Stimulated activated CD4-positive, alpha-beta T cell treated with anti-CD3 and anti-CD28 coated beads, Interleukin-4, amount 100 ng/mL, for 4 hours (primary cell): ENCODE measurements at regions not wholly inside any gene's neighbourhood (a gene's known extent, or its start where the extent isn't known, plus 50 kb on each side); places are given as distances from the start of the nearest gene placed in this dataset.
"Not testable (repeated sequence)": the region's sequence is repeated elsewhere in the genome, so short reads cannot be mapped to it uniquely, and the experiment has no call there.

Experiments used
- DNase-seq, 2 experiments: peaks; one replicate each; pipeline ENCODE4 v3.0.0-alpha.2; 2020

- DNase-seq, result no peak
Observed at GRCh38 chr12:9449181-9449580, 158.5 kb downstream of the KLRB1 start.

- DNase-seq, result not testable (repeated sequence)
Observed at GRCh38 chr12:9448648-9449047, 159.1 kb downstream of the KLRB1 start.

GRCh38 chr12:9447791-9448614 lies 159.7 kb downstream of the KLRB1 start:
- peak; percentile 86 to 89 for DNase-seq

- not testable (repeated sequence) for DNase-seq
Observed at GRCh38 chr12:9446883-9447761, 160.6 kb downstream of the KLRB1 start.

- DNase-seq, result not testable (repeated sequence)
Observed at GRCh38 chr12:9440428-9440827, 167.3 kb downstream of the KLRB1 start.

GRCh38 chr12:9435682-9436081 lies 172.0 kb downstream of the KLRB1 start:
- DNase-seq, result not testable (repeated sequence)

GRCh38 chr12:9430385-9430784 lies 177.3 kb downstream of the KLRB1 start:
- DNase-seq, result not testable (repeated sequence)

GRCh38 chr12:9428856-9429255 lies 178.9 kb downstream of the KLRB1 start:
- DNase-seq, result not testable (repeated sequence)

GRCh38 chr12:9425429-9425828 lies 182.3 kb downstream of the KLRB1 start:
- DNase-seq, result not testable (repeated sequence)

- DNase-seq, result not testable (repeated sequence)
Observed at GRCh38 chr12:9424175-9424740, 183.5 kb downstream of the KLRB1 start.

- not testable (repeated sequence) for DNase-seq
Observed at GRCh38 chr12:9422689-9423088, 185.0 kb downstream of the KLRB1 start.

- not testable (repeated sequence) for DNase-seq
Observed at GRCh38 chr12:9421520-9422086, 186.1 kb downstream of the KLRB1 start.

- not testable (repeated sequence) for DNase-seq
Observed at GRCh38 chr12:9420817-9421519, 186.7 kb downstream of the KLRB1 start.

GRCh38 chr12:9418669-9419041 lies 189.1 kb downstream of the KLRB1 start:
- not testable (repeated sequence) for DNase-seq

GRCh38 chr12:9417947-9418668 lies 189.6 kb downstream of the KLRB1 start:
- not testable (repeated sequence) for DNase-seq

- not testable (repeated sequence) for DNase-seq
Observed at GRCh38 chr12:9417341-9417740, 190.4 kb downstream of the KLRB1 start.

GRCh38 chr12:9416346-9416745 lies 191.4 kb downstream of the KLRB1 start:
- not testable (repeated sequence) for DNase-seq

- DNase-seq, result not testable (repeated sequence)
Observed at GRCh38 chr12:9415898-9416297, 191.8 kb downstream of the KLRB1 start.

GRCh38 chr12:9413862-9414261 lies 193.9 kb downstream of the KLRB1 start:
- DNase-seq, result not testable (repeated sequence)

GRCh38 chr12:9412459-9412858 lies 195.3 kb downstream of the KLRB1 start:
- not testable (repeated sequence) for DNase-seq

- not testable (repeated sequence) for DNase-seq
Observed at GRCh38 chr12:9411616-9412268, 196.0 kb downstream of the KLRB1 start.
